HFFc6 (cell line): ENCODE measurements at regions not wholly inside any gene's neighbourhood (a gene's known extent, or its start where the extent isn't known, plus 50 kb on each side); places are given as distances from the start of the nearest gene placed in this dataset.
A peak's percentile ranks its signal among the peaks of the same experiment; 100 is the strongest.

ENCODE experiments used
- DNase-seq: peaks from one replicate; pipeline ENCODE4 v3.0.0-alpha.2; 2018
- H3K27ac Mint-ChIP-seq: 2 replicates; pipeline ENCODE4 v1.8.0; 2020; ENCODE audit warnings: mild to moderate bottlenecking, mixed read lengths
- H3K27me3 Mint-ChIP-seq: 2 replicates; pipeline ENCODE4 v1.8.0; 2021; ENCODE audit warnings: mild to moderate bottlenecking, moderate library complexity, mixed read lengths; ENCODE audit not compliant: insufficient read depth
- H3K36me3 Mint-ChIP-seq: 2 replicates; pipeline ENCODE4 v1.8.0; 2021; ENCODE audit warnings: low read depth, mixed read lengths
- H3K4me1 Mint-ChIP-seq: 2 replicates; pipeline ENCODE4 v1.8.0; 2020; ENCODE audit warnings: low read depth, mixed read lengths
- H3K4me3 Mint-ChIP-seq: 2 replicates; pipeline ENCODE4 v1.8.0; 2020; ENCODE audit warnings: mild to moderate bottlenecking, moderate library complexity, mixed read lengths
- H3K9me3 Mint-ChIP-seq: 2 replicates; pipeline ENCODE4 v1.8.0; 2020; ENCODE audit warnings: mild to moderate bottlenecking, mixed read lengths
- TF ChIP-seq, protein P1 (sequence below): fragments of 200-600 bp; sonication (generic); IDR thresholded peaks from 2 replicates; pipeline ENCODE4 v1.5.0; 2021; ENCODE audit warnings: antibody characterized with exemption, mild to moderate bottlenecking

DNA sequence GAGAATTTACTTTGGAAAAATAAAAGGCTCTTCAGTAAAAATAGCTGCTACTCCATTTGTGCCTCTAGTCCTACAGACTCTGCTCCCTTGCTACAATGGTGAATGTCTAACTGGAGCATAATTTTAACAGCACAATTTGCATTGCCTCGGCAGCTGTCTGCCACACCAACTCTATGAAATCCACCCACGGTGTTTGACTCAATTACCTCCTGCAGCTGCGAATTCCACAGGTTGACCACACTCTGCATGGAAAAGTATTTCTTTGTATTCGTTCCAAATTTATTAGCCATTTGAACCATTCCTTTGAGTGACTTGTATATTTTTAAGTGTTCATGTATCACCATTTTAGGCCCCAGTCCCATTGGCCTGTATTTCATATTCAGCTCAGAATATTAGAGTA is 182.1 kb upstream of the CCDC68 start:
- H3K9me3 Mint-ChIP-seq: peaks cover 5% of the 10 kb centered on the region
- no peaks in the 10 kb centered on the region for H3K36me3 Mint-ChIP-seq
- no peak for DNase-seq
- H3K27ac Mint-ChIP-seq: no peak overlapping the region
- peaks cover 10% of the 10 kb centered on the region for H3K27me3 Mint-ChIP-seq
- no peak overlapping the region for H3K4me3 Mint-ChIP-seq
- H3K4me1 Mint-ChIP-seq: peaks cover 16% of the 10 kb centered on the region
- TF ChIP-seq, protein P1, sequence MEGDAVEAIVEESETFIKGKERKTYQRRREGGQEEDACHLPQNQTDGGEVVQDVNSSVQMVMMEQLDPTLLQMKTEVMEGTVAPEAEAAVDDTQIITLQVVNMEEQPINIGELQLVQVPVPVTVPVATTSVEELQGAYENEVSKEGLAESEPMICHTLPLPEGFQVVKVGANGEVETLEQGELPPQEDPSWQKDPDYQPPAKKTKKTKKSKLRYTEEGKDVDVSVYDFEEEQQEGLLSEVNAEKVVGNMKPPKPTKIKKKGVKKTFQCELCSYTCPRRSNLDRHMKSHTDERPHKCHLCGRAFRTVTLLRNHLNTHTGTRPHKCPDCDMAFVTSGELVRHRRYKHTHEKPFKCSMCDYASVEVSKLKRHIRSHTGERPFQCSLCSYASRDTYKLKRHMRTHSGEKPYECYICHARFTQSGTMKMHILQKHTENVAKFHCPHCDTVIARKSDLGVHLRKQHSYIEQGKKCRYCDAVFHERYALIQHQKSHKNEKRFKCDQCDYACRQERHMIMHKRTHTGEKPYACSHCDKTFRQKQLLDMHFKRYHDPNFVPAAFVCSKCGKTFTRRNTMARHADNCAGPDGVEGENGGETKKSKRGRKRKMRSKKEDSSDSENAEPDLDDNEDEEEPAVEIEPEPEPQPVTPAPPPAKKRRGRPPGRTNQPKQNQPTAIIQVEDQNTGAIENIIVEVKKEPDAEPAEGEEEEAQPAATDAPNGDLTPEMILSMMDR: no peak

DNA sequence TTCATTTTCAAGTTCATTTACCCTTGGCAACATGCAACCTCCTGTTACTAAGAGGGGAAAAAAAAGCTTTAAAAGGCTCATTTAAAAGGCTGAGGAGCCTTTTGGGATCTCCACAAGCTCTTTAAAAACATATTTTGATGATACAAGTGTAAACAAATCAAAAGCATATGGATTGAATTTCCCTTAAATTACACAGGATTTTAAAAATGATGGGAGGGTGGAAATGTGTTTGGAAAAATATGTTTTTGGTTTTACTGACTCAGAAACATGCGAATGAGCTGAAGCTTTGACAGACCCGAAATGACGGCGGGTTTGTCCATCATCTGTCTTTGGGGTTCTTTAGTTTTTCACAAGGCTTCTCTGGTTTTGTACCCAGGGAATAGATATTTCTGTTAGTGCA is 180.6 kb upstream of the CCDC68 start:
- peaks cover 30% of the 10 kb centered on the region for H3K4me1 Mint-ChIP-seq
- H3K4me3 Mint-ChIP-seq: no peak overlapping the region
- H3K27me3 Mint-ChIP-seq: peaks cover 8% of the 10 kb centered on the region
- DNase-seq: no peak
- TF ChIP-seq, protein P1: no peak
- peaks cover 5% of the 10 kb centered on the region for H3K9me3 Mint-ChIP-seq
- no peak overlapping the region for H3K27ac Mint-ChIP-seq
- no peaks in the 10 kb centered on the region for H3K36me3 Mint-ChIP-seq

DNA sequence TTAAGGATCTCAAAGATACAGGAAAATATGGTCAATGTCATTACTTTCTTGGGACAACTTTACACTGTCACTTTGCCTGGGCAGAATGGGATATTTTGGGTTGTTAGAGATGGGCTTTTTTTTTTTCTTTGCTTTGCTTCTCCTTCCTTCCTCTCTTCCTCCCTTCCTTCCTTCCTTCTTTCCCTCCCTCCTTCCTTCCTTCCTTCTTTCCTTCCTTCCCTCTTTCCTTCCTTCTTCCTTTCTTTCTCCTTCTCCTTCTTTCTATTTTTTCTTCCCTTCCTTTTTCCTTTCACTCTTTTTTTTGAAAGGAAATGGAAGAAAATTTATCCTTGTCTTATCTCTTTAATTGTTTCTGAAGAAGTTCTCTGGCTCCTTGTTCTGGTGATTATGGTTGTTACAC is 180.0 kb upstream of the CCDC68 start:
- H3K4me1 Mint-ChIP-seq: peaks cover 30% of the 10 kb centered on the region
- H3K4me3 Mint-ChIP-seq: no peak overlapping the region

DNA sequence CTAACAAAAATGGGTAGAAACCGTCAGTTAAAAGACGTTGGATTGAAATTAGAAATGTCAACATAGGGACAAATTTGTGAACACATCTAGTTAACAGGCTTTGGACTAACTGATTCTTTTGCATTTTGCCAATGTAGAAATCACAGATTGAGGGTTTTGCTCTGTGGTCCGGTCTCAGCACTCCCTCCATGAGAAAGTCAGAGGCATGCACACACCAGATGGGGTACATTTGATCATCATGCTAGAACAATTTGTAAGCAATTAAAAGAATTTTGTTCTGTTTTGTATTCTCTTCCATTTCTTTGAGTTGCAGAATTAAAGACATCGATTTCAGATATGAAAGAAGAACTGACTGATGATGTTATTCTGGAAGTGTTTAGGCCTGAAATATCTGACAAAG is 179.1 kb upstream of the CCDC68 start:
- no peak overlapping the region for H3K4me3 Mint-ChIP-seq
- H3K4me1 Mint-ChIP-seq: peaks cover 30% of the 10 kb centered on the region
- H3K27me3 Mint-ChIP-seq: peaks cover 8% of the 10 kb centered on the region
- DNase-seq: no peak
- TF ChIP-seq, protein P1: no peak
- H3K9me3 Mint-ChIP-seq: no peaks in the 10 kb centered on the region
- no peaks in the 10 kb centered on the region for H3K36me3 Mint-ChIP-seq
- H3K27ac Mint-ChIP-seq: no peak overlapping the region

More for the DNA sequence above, 180.0 kb upstream of the CCDC68 start:
- H3K27ac Mint-ChIP-seq: no peak overlapping the region
- H3K36me3 Mint-ChIP-seq: no peaks in the 10 kb centered on the region
- TF ChIP-seq, protein P1: no peak
- H3K9me3 Mint-ChIP-seq: peaks cover 5% of the 10 kb centered on the region
- DNase-seq: no peak
- peaks cover 8% of the 10 kb centered on the region for H3K27me3 Mint-ChIP-seq

DNA sequence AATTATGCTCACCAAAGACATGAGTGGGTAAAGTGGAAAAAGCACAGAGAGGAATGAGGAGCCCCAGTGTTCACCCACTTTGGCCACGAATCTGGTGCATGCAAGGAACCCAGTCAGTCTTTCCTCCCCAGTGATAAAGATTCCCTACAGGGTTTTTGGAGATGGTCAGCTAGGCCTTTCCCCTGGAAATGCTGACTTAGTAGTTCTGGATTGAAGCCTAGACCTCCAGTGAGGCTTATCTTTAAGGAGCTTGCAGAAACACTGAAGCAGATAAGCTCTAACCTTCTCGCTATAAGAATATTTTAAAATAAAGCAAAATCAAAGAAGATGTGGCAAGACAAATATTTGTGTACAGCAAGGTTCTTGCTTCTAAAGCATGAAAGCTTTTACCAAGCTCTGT is 178.3 kb upstream of the CCDC68 start:
- Mint-ChIP-seq H3K27ac (no peak overlapping the region), H3K27me3 (peaks cover 8% of the 10 kb centered on the region), H3K4me1 (peaks cover 30% of the 10 kb centered on the region), H3K4me3 (no peak overlapping the region), H3K36me3 (no peaks in the 10 kb centered on the region), H3K9me3 (no peaks in the 10 kb centered on the region)
- no peak for DNase-seq
- TF ChIP-seq, protein P1: no peak

DNA sequence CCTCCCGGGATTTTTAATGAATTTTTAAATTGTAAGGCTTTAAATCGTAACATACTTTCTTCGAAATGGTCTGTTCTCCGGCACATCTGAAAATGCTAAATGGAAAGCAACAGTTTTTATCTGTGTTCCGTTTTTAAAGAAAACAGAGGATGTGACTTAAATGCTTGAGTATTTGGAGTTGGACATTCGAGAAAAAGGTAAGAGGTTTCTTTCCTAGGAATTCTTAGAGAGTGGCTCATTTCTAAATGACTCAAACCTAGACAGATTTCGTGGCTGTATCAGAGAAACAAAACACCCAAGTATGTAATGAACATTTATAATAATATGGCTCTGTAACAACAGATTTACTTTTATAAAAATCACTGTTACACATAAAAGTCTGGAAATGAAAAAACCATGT is 177.6 kb upstream of the CCDC68 start:
- Mint-ChIP-seq H3K36me3 (no peaks in the 10 kb centered on the region), H3K4me1 (peaks cover 30% of the 10 kb centered on the region), H3K27me3 (peaks cover 8% of the 10 kb centered on the region), H3K9me3 (no peaks in the 10 kb centered on the region), H3K4me3 (peak overlapping the region; percentile 33), H3K27ac (peak overlapping the region; percentile 51)
- peak; percentile 35 for DNase-seq
- TF ChIP-seq, protein P1: no peak
